HuH-7.5 (cell line): ENCODE measurements at regions not wholly inside any gene's neighbourhood (a gene's known extent, or its start where the extent isn't known, plus 50 kb on each side); places are given as distances from the start of the nearest gene placed in this dataset.
"Not testable (repeated sequence)": the region's sequence is repeated elsewhere in the genome, so short reads cannot be mapped to it uniquely, and the experiment has no call there.

Source experiments
- DNase-seq: peaks from one replicate; pipeline ENCODE4 v3.0.0; 2011; ENCODE audit warnings: low spot score

- DNase-seq, result no peak
Observed at GRCh38 chr7:85716353-85716752, 529.5 kb upstream of the SEMA3D start.

DNA sequence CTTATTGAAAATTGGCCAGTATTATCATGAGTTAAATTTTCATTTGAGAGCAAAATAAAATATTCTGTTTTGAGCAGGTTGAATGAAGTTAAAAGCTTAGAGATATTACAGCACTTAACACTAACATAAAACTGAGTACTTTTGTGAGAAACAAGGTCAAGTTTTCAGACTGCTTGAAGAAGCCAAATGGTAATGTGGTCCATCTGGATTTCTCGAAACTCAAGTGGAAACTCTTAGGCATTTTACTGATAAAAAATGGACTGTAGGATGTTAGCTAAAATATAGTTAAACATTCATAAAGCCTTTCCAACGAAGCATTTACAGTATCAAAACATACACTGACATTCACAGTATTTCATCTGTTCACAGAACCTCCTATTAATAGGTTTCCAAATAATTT, 528.1 kb upstream of the SEMA3D start:
- no peak for DNase-seq

DNA sequence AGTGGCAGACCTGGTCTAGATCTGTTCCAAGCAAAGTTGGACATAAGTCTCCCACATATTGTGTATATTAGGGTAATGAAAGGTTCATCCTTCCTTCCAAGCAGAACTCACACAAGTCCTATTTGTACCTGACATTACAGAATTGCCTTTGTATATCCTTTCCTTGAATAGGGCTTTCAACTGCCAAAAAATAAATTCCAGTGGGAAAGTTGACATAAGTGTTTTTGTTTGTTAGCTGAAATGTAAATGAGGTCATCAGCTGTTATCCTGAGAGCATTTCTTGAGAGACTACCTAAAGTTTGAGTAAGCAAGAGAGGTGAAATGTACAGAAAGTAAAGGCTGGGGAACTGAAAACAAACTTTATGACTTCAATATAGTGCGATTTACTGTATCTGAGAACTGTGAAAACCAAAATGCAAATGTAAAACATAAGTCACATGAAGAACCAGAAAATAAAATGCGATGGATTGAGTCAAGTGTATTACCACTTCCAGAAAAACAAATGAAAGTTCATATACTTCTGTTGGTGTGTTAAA, 527.3 kb upstream of the SEMA3D start:
- DNase-seq, result no peak

DNA sequence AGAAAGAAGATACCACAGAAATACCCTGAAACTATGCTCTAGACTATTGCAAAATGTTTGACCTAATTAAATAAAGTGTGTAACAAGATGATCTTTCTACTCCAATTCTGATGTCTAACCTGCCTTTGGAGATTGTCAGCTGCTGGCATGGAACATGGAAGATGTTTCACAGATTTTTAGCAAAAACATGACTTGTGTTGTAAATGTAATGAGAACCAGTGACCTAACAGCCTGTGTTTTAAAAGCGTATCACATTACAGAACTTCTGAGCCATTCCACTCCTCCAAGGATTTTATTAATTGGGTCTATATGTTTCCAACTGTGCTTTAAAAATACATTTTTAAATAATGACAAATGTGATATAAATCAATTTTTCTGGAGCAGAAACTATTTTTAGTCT, 526.3 kb upstream of the SEMA3D start:
- DNase-seq, result no peak

- DNase-seq, result no peak
Observed at GRCh38 chr7:85711894-85712293, 525.0 kb upstream of the SEMA3D start.

DNA sequence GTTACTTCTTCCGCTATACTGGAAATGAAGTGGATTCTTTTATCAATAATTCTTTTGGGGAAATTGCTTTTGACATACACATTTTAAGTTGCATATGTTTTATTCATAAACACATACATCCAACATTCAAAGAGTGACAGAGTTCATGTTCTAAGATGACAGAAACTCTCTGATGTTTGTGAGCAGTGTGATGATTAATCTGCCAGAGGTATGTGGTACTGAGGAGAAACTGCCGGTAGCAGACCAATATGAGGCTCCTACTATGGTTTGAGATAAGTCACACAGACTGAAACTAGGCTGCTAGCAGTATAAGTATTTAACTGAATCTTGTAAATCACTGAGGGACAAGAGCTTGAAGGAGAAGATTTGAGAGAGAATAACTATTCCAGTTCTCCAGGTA, 524.1 kb upstream of the SEMA3D start:
- DNase-seq, result no peak

- DNase-seq, result no peak
Observed at GRCh38 chr7:85708221-85708620, 521.4 kb upstream of the SEMA3D start.

DNA sequence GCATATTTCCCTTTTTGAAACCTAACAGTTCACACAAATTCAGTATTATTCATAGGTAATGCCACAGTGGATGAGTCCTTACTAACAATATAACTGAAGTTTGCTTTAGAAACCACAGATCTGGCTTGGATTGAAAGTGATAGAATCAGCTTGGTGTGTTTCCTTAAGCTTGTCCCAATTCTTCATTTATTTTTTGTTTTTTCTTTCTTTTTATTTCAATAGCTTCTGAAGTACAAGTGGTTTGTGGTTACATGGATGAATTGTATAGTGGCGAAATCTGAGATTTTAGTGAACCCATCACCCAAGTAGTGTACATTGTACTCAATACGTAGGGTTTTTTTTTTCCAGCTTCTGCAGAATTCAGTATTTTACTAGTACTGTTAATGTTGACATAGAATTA, 518.2 kb upstream of the SEMA3D start:
- DNase-seq, result no peak

DNA sequence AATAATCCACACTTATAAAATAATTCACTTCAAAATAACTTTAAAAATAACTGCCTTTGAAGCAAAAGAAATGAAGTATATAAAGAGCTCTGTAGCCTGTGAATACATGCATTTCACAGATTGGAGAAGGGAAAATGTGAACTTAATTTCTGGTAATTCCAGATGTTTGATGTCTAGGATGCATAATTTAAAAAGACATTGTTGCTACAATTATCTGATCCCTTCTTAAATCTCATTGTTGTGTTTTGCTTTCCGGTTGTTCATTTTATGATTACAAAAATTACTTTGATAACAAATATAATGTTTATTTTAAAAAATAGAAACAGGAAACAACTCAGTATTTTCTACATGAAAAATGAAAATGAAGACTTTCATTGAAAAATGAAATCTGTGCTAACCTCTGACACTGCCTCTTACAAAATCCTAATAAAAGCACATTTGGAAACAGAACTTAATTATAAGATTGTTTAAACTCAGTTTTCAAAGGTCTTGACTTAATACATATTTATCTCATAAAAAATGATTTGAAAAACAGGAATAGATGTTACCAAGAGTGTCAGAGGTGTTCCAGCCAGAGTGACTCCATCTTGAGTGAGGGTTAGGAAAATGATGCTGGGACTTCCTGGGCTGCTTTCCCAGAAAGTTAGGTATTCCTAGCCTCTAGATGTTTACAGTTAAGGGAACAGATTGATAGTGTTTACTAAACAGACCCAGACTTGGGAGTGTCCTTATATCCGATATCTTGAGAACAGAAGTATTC, 516.6 kb upstream of the SEMA3D start:
- no peak for DNase-seq

DNA sequence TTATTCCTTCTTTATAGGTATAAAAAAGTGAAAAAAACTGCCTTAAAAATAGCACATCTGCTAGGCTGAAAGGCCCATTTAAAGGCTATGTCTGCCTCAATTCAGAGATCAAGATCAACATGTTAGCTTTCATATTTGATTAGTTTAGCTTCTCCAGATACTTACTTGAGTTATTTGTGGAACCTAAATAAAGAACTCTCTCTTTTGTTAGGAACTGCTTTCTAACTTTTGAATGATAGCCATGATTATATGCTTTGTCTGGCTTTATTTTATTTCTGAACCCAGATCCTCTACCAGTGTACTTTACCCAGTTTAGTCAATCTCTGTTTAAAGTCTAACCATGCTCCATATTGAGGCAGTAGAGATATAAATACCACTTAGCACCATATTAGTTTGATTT, 515.5 kb upstream of the SEMA3D start:
- no peak for DNase-seq

GRCh38 chr7:85699482-85699881, 512.6 kb upstream of the SEMA3D start:
- DNase-seq, result no peak

DNA sequence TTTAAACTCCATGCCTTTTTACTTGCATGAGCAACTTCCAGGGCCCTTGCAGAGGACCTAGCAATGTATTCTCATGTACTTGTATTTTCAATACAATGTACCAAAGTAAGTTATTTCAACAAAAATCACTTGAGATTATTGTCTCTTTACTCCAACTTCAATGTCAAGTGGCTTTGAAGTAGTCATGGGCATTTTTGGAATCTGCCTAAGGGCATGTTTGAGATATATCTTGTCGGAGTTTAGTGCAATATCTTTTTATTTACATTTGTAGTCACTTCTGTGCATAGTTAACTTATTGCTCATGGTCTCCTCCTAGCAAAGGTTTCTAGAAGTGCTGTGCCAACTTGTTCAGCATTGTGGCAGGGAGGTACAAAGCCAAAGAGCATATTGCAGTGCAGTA, 508.7 kb upstream of the SEMA3D start:
- no peak for DNase-seq

- no peak for DNase-seq
Observed at GRCh38 chr7:85695041-85695440, 508.2 kb upstream of the SEMA3D start.

DNA sequence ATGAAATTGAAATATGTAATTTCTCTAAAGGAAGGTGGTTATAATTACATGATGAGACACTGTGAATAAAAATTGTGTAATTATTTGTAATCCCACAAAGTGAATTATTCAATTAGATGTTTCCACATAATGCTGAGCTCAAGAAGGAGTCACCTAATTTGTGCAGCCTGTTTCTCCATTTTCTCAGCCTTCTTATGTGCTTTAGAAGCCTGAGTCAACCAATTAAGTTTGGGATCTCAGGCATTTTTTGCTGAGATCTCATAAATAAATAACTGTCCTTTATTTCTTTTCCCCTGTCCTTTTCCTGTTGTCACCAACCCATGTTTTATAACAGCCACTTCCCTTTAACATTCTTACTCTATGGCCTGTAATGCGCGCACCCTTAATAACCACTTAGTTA, 506.5 kb upstream of the SEMA3D start:
- DNase-seq, result no peak

DNA sequence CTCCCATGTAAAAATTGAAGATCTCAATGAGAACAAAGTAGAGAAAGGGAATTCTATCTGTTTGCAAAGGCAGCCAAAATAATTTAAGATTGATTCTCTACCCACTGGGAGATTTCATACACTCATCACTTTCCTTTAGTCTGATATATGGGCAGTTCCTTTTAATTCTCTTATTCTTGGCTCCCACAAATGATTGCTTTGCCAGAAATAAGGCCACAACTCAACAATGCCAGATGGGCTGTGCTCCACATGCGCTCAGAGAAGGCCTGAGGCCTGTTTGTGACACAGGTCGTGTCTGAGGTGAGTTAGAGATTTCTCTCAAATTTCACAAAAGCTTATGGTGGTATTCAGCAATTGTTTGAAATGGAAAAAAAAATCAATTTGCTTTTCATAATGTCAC, 501.9 kb upstream of the SEMA3D start:
- DNase-seq, result no peak

GRCh38 chr7:85686401-85687181, 499.7 kb upstream of the SEMA3D start:
- no peak for DNase-seq

DNA sequence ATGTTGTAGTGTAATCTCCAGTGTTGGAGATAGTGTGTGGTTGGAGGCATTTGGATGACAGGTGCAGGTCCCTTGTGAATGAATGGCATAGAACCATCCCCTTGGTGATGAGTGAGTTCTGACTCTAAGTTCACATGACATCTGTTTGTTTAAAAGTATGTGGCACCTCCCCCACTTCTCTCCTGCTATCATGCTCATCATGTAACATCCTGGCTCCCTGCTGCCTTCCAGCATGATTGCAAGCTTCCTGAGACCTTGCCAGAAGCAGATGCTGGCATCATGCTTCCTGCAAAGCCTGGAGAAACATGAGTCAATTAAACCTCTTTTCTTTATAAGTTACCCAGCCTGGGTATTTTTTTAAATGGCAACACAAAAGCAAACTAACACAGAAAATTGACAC, 499.0 kb upstream of the SEMA3D start:
- DNase-seq, result no peak

DNA sequence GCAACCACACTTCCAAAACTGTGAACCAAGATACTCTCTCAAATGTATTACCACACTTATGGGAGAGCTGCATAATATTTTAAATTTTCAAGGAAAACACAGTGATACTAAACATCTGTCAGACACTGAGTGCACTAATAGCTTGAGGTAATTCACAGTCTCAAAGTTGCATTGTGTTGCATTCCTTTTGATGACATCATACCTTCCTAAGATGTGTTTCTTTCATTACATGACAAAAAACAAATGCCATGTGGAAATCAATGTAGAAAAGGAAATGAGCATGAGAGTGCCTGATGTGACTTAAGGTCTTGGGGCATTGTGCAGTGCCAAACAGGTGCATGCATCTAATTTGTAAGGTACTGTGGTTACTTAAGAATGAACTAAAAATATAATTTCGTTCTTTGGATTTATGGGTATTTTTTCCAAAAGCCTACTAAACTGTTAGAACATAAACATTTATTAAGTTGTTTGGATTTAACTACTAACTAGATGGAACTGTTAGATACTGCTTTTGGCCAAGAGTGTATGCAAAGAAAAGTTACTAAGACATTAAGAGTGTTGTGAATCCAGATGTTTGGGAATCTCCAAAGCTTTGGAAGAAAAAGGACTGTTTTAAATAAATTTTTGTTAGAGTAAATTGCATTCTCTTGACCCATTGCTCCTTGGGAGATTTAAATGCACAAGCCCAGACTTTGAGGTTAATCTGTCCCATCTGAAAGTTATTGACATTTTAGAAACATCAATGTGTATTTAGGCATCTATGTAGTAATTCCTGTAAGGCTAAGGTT, 496.2 kb upstream of the SEMA3D start:
- DNase-seq, result no peak

DNA sequence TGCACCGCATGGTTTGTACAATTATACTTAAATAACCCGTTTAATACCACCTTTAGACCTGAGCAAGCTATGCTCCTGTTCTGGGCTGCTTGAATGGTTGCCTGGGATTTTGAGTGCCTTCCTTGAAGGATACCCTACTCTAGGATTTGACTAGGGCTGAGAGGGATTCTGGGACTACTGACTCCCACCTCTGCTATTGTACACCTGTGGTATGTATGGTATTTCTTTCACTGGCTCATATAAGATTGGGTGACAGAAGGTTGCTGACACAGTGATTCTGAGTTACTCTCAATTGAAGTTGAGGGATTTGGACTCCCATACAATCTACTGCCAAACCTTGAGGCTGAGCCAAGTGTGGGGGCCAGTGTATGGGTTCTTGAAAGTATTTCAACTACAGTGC, 494.4 kb upstream of the SEMA3D start:
- no peak for DNase-seq

DNA sequence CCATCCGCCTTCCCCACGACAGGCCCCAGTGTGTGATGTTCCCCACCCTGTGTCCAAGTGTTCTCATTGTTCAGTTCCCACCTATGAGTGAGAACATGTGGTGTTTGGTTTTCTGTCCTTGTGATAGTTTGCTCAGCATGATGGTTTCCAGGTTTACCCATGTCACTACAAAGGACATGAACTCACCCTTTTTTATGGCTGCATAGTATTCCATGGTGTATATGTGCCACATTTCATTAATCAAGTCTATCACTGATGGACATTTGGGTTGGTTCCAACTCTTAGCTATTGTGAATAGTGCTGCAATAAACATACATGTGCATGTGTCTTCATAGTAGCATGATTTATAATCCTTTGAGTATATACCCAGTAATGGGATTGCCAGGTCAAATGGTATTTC, 488.2 kb upstream of the SEMA3D start:
- not testable (repeated sequence) for DNase-seq

GRCh38 chr7:85673876-85674275, 487.0 kb upstream of the SEMA3D start:
- no peak for DNase-seq

- no peak for DNase-seq
Observed at GRCh38 chr7:85669225-85669624, 482.4 kb upstream of the SEMA3D start.

DNA sequence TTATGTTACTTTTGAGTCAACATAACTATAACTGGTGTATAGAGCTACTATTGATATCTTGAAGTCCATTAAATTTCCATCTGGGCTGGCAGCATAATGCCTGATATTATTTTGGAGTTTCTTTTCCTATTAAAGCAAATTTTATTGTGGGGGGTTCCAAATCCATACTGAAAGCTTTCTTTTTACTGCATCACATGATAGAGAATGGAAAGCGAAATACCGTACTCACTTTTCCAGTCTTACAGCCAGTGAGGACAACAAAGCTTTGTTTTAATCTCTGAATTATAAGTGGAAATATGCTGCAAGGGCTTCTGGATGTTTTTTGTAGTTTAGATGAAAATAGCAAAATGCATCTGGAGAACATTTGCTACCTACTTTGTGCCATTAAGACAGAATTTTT, 477.5 kb upstream of the SEMA3D start:
- DNase-seq, result no peak
